Bronchial epithelial cell (primary cell): ENCODE measurements at regions not wholly inside any gene's neighbourhood (a gene's known extent, or its start where the extent isn't known, plus 50 kb on each side); places are given as distances from the start of the nearest gene placed in this dataset.

Experiments
- DNase-seq: peaks from one replicate; pipeline ENCODE4 v3.0.0-alpha.2; 2010; ENCODE audit warnings: low read depth
- FAIRE-seq: peaks from 2 replicates; lab custom pipeline; 2011; peaks lifted over from hg19 to GRCh38; lab: Jason Lieb, UNC
- H3K27me3 ChIP-seq: 2 replicates; pipeline ENCODE4 v1.5.1; 2011; ENCODE audit warnings: low read length; ENCODE audit not compliant: control insufficient read depth, insufficient read depth
- H3K36me3 ChIP-seq: 2 replicates; pipeline ENCODE4 v1.5.1; 2011; ENCODE audit warnings: low read length; ENCODE audit not compliant: control insufficient read depth, insufficient read depth
- H3K4me3 ChIP-seq: 2 replicates; pipeline ENCODE4 v1.5.1; 2011; ENCODE audit warnings: mild to moderate bottlenecking, low read depth, low read length, control low read depth
- TF ChIP-seq, protein P1 (sequence below): IDR thresholded peaks from 2 replicates; pipeline ENCODE4 v1.5.1; 2011; ENCODE audit warnings: mild to moderate bottlenecking, moderate library complexity, low read length, control low read depth, inconsistent platforms; ENCODE audit not compliant: insufficient read depth, severe bottlenecking

GRCh38 chr11:4202749-4203148 is 108.2 kb downstream of the RRM1 start:
- Histone ChIP-seq H3K27me3 (no peaks in the 10 kb centered on the region), H3K4me3 (no peak overlapping the region), H3K36me3 (no peaks in the 10 kb centered on the region)
- FAIRE-seq, result peak; percentile 23
- no peak for DNase-seq
- TF ChIP-seq, protein P1, sequence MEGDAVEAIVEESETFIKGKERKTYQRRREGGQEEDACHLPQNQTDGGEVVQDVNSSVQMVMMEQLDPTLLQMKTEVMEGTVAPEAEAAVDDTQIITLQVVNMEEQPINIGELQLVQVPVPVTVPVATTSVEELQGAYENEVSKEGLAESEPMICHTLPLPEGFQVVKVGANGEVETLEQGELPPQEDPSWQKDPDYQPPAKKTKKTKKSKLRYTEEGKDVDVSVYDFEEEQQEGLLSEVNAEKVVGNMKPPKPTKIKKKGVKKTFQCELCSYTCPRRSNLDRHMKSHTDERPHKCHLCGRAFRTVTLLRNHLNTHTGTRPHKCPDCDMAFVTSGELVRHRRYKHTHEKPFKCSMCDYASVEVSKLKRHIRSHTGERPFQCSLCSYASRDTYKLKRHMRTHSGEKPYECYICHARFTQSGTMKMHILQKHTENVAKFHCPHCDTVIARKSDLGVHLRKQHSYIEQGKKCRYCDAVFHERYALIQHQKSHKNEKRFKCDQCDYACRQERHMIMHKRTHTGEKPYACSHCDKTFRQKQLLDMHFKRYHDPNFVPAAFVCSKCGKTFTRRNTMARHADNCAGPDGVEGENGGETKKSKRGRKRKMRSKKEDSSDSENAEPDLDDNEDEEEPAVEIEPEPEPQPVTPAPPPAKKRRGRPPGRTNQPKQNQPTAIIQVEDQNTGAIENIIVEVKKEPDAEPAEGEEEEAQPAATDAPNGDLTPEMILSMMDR, result no peak

DNA sequence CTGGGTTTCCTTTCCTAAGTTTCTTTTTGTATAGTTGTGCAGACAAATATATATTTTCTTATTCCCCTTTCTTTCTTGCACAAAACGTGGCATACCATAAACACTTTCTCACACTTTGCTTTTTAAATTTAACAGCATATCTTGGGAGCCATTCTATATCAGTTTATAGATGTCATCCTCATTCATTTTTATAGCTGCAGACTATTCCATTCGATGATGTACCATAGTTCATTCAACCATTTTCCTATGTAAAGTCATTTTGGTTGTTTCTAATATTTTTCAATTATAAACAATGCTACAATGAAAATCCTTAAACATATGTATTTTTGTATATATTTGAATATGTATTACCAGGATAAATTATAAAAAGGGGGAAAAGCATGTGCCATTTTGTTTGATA is 102.5 kb downstream of the RRM1 start:
- H3K4me3 ChIP-seq, result no peak overlapping the region
- no peaks in the 10 kb centered on the region for H3K36me3 ChIP-seq
- TF ChIP-seq, protein P1, result no peak
- DNase-seq (no peak), FAIRE-seq (no peak)
- H3K27me3 ChIP-seq, result no peaks in the 10 kb centered on the region

DNA sequence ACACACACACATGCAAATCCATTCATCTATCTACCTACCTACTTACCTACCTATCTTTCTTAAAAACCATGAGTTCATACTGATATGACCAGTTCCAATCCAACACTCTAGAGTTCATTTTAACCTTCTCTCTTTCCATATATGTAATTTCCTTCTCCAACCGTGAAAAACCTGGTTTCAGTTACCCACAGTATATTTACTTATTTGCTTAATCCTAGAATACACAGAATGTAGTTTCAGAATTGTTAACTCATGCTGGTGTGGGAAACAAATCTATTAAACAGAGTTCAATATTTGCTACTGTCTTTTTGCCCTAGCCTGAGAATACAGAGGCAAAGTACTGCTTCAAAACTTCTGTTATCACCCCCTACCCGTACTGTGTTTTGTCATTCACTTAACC is 101.3 kb downstream of the RRM1 start:
- TF ChIP-seq, protein P1, result no peak
- Histone ChIP-seq H3K36me3 (no peaks in the 10 kb centered on the region), H3K27me3 (no peaks in the 10 kb centered on the region), H3K4me3 (no peak overlapping the region)
- no peak for FAIRE-seq
- DNase-seq, result no peak

DNA sequence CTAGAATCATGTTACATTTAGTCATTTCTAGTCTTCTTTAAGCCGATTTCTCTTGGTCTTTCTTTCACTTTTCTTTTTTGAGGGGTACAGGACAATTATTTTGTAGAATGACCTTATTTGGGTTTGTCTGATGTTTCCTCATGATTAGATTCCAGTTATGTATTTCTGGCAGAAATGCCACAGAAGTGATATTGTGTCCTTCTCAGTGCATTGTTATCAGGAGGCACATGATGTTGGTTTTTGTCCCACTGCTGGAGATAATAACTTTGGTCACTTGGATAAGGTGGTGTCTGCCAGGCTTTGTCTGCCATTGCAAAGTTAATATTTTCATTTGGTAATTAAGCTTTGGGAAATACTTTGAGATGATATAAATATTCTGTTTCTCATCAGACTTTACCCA is 100.3 kb downstream of the RRM1 start:
- no peaks in the 10 kb centered on the region for H3K36me3 ChIP-seq
- DNase-seq (no peak), FAIRE-seq (no peak)
- TF ChIP-seq, protein P1, result no peak
- no peak overlapping the region for H3K4me3 ChIP-seq
- no peaks in the 10 kb centered on the region for H3K27me3 ChIP-seq

DNA sequence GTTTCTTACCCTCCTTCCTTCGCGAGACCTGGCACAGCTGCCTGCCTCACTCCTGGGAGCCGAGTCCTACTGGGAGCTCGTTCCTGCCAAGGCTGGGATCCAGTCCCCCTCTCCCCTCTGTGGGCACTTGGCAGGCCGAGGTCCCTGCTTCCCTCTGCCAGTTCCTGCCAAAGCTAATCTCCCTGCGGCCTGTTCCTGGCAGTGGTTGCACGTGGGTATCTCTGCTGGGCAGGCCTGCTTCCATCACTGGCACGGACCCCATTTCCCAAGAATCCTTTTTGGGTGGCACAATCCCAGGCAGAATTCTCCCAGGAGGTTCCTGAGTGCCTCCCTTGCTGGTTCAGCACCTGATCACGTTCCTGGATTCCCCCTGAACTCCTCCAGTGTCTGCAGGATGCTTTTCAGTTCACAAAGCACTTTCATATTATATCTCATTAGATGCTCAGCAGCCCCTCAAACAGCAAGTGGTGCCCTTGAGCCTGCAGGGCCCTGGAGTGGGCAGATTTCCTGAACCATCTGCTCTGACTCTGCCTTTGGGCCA is 96.5 kb downstream of the RRM1 start:
- Histone ChIP-seq H3K27me3 (no peaks in the 10 kb centered on the region), H3K4me3 (no peak overlapping the region), H3K36me3 (no peaks in the 10 kb centered on the region)
- TF ChIP-seq, protein P1, result no peak
- DNase-seq (no peak), FAIRE-seq (no peak)

- DNase-seq, result no peak
- H3K4me3 ChIP-seq, result no peak overlapping the region
- no peaks in the 10 kb centered on the region for H3K27me3 ChIP-seq
- no peaks in the 10 kb centered on the region for H3K36me3 ChIP-seq
- no peak for FAIRE-seq
- TF ChIP-seq, protein P1, result no peak
Observed at GRCh38 chr11:4190519-4190918, 95.9 kb downstream of the RRM1 start.
